ENCODE measurements at regions not wholly inside any gene's neighbourhood (a gene's known extent, or its start where the extent isn't known, plus 50 kb on each side); places are given as distances from the start of the nearest gene placed in this dataset.

- no peak for TF ChIP-seq CTCF (IDR thresholded peaks at IDR 0.05; ENCODE audit: low read depth, low read length)
- no peak for DNase-seq (ENCODE audit: extremely low read depth, low read depth)
Measured at GRCh38 chr19:27936139-27936538, 1276.8 kb downstream of the UQCRFS1 start.

- no peak for TF ChIP-seq CTCF (IDR thresholded peaks at IDR 0.05; ENCODE audit: low read depth, low read length)
- DNase-seq (ENCODE audit: extremely low read depth, low read depth), result no peak
Measured at GRCh38 chr19:27935669-27936068, 1277.3 kb downstream of the UQCRFS1 start.

- no peak for DNase-seq (ENCODE audit: extremely low read depth, low read depth)
- TF ChIP-seq CTCF (IDR thresholded peaks at IDR 0.05; ENCODE audit: low read depth, low read length), result no peak
Measured at GRCh38 chr19:27929399-27929798, 1283.6 kb downstream of the UQCRFS1 start.

DNA sequence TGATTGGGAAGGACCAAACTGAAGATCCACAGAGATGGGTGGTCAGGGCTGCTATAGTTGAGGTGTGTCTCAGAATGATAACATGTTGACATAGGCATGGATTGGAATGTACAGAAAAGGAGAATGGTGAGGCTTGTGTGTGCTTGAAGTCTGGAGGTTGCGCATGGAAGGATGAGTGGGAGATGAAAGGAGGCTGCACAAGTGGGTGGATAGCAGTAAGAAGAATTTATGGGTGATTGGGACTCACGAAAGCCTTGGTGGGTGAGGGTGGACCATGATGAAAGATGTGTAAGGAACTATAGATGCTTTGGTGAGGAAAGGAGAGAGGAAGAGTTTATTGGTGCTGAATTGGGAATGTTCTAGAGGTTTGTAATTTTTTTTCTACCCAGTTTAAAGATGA, 1287.7 kb downstream of the UQCRFS1 start:
- no peak for DNase-seq (ENCODE audit: extremely low read depth, low read depth)
- TF ChIP-seq CTCF (IDR thresholded peaks at IDR 0.05; ENCODE audit: low read depth, low read length), result no peak

GRCh38 chr19:27922970-27923369, 1290.0 kb downstream of the UQCRFS1 start:
- no peak for TF ChIP-seq CTCF (IDR thresholded peaks at IDR 0.05; ENCODE audit: low read depth, low read length)
- DNase-seq (ENCODE audit: extremely low read depth, low read depth), result no peak

DNA sequence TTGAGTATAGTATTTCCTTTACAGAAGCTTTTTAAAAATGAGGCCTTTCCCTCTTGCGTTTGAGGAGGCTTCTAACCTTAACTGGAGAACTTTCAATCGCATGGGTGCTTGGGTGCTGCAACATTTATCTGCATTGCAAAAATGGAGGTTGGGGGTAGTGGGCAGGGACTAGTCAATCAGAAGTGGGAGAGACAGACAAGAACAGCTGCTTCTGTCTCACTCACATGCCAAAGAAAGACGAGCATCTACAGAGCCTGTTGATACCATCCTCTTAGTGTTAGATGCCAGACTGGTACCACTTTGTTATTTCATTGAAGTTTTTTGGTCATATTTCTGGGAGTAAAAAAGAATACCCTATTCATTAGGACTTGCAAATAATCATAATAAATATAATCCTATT, 1292.2 kb downstream of the UQCRFS1 start:
- no peak for DNase-seq (ENCODE audit: extremely low read depth, low read depth)
- no peak for TF ChIP-seq CTCF (IDR thresholded peaks at IDR 0.05; ENCODE audit: low read depth, low read length)

- no peak for TF ChIP-seq CTCF (IDR thresholded peaks at IDR 0.05; ENCODE audit: low read depth, low read length)
- no peak for DNase-seq (ENCODE audit: extremely low read depth, low read depth)
Measured at GRCh38 chr19:27918818-27919217, 1294.1 kb downstream of the UQCRFS1 start.

All from AG09319 (cell line).